GM18867 (cell line): ENCODE measurements at regions not wholly inside any gene's neighbourhood (a gene's known extent, or its start where the extent isn't known, plus 50 kb on each side); places are given as distances from the start of the nearest gene placed in this dataset.
"Not testable (repeated sequence)": the region's sequence is repeated elsewhere in the genome, so short reads cannot be mapped to it uniquely, and the experiment has no call there.

Source experiments
- ATAC-seq: cut with Tn5 transposase; IDR thresholded peaks from one replicate; pipeline ENCODE4 v1.9.1; 2021; ENCODE audit warnings: mild to moderate bottlenecking, moderate library complexity; ENCODE audit not compliant: unreplicated experiment

DNA sequence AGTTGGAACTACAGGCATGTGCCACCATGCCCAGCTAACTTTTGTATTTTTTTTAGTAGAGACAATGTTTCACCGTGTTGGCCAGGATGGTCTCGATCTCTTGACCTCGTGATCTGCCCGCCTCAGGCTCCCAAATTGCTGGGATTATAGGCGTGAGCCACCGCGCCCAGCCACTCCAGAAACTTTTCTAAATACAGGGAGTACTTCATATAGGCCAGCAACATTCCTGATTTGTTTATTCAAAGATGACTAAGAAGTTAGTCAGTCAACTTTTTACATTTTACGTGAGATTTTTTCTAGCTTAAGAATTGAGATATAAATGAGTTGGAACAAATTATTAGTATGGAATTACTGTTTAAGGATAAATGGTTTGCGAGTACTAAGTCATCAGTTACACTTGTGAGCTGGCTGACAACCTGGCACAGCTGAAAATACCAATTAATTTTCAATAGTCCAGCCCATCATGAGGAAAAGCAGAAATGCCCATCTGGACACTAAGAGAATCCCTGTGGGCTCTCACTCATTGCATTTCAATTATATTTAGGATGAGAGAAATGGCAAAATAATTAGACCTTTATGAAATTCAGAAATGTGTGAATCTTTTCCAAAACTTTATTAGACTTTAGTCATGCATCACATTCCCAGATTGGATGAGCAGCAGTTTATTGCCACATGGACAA lies 430.8 kb upstream of the SPATA31A3 start:
- not testable (repeated sequence) for ATAC-seq

GRCh38 chr9:67418496-67419079 lies 426.2 kb upstream of the SPATA31A3 start:
- not testable (repeated sequence) for ATAC-seq

DNA sequence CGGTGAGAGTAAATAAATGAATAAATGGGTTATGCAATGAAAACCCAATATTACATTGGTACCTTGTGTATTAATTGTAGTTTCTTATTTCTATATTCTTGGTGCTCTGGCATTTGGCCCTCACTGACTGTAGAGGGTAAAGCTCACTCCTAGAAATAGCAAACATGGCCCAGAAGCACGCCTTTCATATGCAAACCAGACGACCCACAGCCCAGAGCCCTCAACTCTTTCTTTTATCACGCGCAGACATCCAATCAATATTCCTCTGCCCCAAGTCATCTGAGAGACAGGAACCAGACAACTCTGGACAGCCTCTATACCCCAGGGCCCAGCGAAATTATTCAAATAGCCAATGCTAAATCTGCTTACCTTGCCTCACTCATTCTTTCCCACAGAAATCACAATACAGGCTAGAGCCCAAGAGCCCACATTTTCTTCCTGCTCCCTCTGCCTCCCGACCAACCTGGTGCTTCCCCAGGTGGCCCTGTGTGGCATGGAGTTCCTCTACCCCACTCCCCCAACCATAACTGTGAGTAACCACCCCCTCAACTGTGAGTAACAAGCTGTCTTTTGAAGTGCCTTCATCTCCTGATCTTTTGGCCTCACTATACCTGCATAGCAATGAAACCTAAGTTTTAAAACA lies 425.1 kb upstream of the SPATA31A3 start:
- not testable (repeated sequence) for ATAC-seq

DNA sequence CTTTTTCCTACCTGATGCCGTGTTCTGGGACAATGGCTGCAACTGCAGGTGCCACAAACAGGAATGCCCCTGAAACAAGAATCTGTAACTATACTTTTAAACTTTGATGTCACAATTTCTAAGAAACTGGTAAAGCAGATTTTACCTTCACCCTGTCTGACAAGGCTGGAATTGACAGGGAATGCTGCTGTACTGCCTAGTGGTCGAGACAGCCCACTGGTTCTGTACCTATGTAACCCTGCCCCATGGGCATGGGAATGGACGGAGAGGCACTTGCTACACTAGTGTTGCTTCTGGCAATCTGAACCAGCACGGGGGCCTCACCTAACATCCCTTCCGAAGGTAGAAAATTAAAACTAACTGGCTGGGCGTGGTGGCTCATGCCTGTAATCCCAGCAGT lies 424.3 kb upstream of the SPATA31A3 start:
- not testable (repeated sequence) for ATAC-seq

DNA sequence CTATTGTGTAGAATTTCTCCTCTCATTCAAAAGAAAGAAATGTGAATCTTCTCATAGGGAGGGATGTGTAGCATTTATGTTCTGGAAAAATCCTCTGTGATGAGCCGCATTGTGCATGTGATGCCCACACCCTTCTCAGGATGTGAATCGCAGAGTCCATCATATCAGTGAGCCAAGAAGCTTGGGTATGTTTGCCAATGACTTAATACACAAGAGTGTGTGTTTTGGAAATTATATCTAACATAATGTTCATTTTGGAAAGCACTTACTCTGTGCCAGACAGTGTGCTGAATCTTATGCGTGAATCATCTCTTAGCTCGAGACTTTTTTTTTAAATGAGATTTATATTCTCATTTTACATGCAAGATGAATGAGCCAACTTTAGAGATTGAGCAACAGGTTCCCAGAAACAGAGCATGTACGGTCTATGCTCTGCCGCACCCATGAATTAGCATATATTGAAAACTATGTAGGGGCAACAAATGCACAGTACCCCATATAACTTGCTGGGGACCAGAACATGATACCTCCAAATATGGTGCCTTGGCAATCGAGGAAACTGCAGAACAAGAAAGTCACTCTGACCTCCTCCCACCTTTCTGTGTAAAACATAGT lies 418.4 kb upstream of the SPATA31A3 start:
- not testable (repeated sequence) for ATAC-seq

DNA sequence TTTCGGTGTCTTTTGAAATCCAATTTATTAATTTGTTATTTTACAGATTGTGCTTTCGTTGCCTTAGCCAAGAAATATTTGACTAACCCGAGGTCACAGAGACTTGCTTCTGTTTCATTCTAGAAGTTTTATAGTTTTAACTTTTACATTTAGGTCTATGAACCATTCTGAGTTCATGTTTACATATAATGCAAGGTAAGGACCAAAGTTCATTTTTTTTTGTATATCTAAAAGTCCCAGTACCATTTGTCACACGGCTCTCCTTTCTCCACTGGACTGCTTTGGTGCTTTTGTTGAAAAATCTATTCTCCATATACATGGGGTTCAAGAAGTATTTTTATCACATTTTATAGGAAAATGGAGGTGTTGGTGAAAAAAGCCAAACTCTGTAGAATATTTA lies 411.4 kb upstream of the SPATA31A3 start:
- not testable (repeated sequence) for ATAC-seq

DNA sequence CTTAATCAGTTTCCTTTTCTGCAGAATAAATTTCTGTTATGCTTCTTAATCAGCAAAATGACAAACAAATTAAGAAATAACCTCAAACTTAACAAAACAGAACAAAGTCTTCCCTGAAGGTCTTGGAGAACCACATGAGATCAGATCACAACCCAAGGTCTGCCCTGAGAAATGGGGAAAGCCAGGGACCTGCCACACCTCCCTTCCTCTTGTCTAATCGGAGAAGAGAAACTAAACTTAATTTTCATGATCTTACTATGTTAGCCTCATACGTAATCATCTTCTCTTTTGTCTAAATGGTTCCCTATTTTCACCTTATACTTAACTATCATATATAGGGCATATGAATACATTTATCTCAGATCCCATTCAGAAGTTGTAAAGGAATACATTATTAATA lies 405.4 kb upstream of the SPATA31A3 start:
- ATAC-seq, result not testable (repeated sequence)

GRCh38 chr9:67394782-67395181 lies 402.4 kb upstream of the SPATA31A3 start:
- not testable (repeated sequence) for ATAC-seq

- ATAC-seq, result not testable (repeated sequence)
Observed at GRCh38 chr9:67394038-67394437, 401.7 kb upstream of the SPATA31A3 start.

- ATAC-seq, result not testable (repeated sequence)
Observed at GRCh38 chr9:67369664-67370063, 377.3 kb upstream of the SPATA31A3 start.

DNA sequence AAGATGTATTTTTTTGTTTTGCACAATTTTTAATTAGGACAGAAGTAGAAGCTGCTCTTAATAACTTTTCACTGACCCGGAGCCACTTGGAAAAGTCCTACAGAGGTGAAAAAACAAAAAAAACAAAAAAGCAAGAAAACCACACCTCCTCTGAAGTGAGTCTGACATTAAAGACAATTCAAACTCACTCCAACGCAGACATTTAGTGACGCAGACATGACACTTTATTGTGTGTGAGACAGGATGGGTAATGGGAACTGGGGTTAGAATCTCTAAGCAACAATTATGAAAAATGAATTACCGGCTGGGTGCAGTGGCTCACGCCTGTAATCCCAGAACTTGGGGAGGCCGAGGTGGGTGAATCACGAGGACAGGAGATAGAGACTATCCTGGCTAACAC lies 370.0 kb upstream of the SPATA31A3 start:
- not testable (repeated sequence) for ATAC-seq

- not testable (repeated sequence) for ATAC-seq
Observed at GRCh38 chr9:67353961-67354360, 361.6 kb upstream of the SPATA31A3 start.

GRCh38 chr9:67349424-67349759 lies 357.0 kb upstream of the SPATA31A3 start:
- not testable (repeated sequence) for ATAC-seq

- ATAC-seq, result not testable (repeated sequence)
Observed at GRCh38 chr9:67348562-67349423, 356.4 kb upstream of the SPATA31A3 start.

GRCh38 chr9:67348094-67348493 lies 355.7 kb upstream of the SPATA31A3 start:
- not testable (repeated sequence) for ATAC-seq

- ATAC-seq, result not testable (repeated sequence)
Observed at GRCh38 chr9:67339216-67339615, 346.9 kb upstream of the SPATA31A3 start.

DNA sequence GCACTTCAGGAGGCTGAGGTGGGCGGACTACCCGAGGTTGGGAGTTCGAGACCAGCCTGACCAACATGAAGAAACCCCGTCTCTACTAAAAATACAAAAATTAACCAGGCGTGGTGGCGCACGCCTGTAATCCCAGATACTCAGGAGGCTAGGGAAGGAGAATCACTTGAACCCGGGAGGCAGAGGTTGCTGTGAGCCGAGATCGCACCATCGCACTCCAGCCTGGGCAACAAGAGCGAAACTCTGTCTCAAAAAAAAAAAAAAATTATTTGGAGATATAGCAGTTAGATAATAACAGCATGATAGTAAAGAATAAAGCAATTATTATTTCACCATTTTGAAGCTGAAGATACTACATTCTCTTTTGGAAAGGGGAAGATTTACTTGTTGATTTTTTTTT lies 345.9 kb upstream of the SPATA31A3 start:
- ATAC-seq, result not testable (repeated sequence)

GRCh38 chr9:67334727-67335572 lies 342.6 kb upstream of the SPATA31A3 start:
- peak; percentile 48 for ATAC-seq

DNA sequence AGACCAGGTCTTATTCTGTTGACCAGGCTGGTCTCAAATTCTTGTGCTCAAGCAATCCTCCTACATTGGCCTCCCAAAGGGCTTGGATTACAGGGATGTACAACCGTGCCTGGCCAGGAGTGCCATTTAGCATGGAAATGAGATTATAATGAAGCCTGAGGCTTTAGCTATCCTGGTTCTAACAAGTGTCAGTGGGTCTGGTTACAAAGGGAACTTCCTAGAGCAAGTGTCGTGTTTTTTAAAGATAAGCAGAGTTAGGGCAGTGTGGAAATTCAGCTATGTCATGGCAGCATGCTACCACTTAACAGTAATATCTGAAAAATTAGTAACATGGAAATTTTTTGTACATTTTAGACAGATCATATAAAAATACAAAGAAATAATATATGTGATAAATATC lies 339.3 kb upstream of the SPATA31A3 start:
- not testable (repeated sequence) for ATAC-seq

DNA sequence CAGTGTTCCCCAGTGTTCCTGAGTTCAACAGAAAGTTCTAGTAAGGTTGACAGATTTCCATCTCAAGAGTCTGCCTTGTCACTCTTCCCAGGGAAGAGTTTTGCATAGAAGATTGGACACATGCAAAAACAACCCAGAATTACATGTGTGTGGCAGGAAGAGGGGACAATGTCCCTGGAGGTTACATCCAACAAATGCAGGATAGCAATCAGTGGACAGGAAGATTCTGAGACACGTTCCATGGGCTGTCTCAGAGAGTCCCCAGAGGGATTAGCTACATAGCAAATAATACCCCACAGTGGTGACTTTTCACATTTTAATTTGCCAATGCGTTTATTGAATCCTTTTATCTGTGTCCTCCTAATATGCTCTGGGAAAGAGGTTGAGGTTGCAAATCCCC lies 321.1 kb upstream of the SPATA31A3 start:
- ATAC-seq, result not testable (repeated sequence)
